H9 (cell line): ENCODE measurements at regions not wholly inside any gene's neighbourhood (a gene's known extent, or its start where the extent isn't known, plus 50 kb on each side); places are given as distances from the start of the nearest gene placed in this dataset.

Experiments used
- DNase-seq: peaks from one replicate; pipeline ENCODE4 v3.0.0-alpha.2; 2017
- H2AFZ ChIP-seq: one replicate; pipeline ENCODE4 v1.6.1; 2013; ENCODE audit warnings: mild to moderate bottlenecking, low read length, control low read depth, moderate library complexity
- H2AK5ac ChIP-seq: 2 replicates; pipeline ENCODE4 v1.6.1; 2013; ENCODE audit warnings: low read length, control low read depth, mixed read lengths; ENCODE audit not compliant: insufficient read length
- H2BK120ac ChIP-seq: one replicate; pipeline ENCODE4 v1.6.1; 2013; ENCODE audit warnings: low read depth, mild to moderate bottlenecking, low read length, control low read depth, inconsistent platforms; ENCODE audit not compliant: poor library complexity, severe bottlenecking
- H2BK12ac ChIP-seq: 2 replicates; pipeline ENCODE4 v1.6.1; 2013; ENCODE audit warnings: low read length, control low read depth, mixed read lengths, low read depth; ENCODE audit not compliant: insufficient read length
- H2BK15ac ChIP-seq: 2 replicates; pipeline ENCODE4 v1.6.1; 2013; ENCODE audit warnings: low read depth, low read length, control low read depth
- H2BK20ac ChIP-seq: one replicate; pipeline ENCODE4 v1.6.1; 2013; ENCODE audit warnings: low read depth, mild to moderate bottlenecking, low read length, control low read depth, inconsistent platforms; ENCODE audit not compliant: poor library complexity, severe bottlenecking
- H2BK5ac ChIP-seq: 2 replicates; pipeline ENCODE4 v1.6.1; 2013; ENCODE audit warnings: low read length, control low read depth, mixed read lengths; ENCODE audit not compliant: insufficient read length
- H3K14ac ChIP-seq: 2 replicates; pipeline ENCODE4 v1.6.1; 2013; ENCODE audit warnings: low read length, control low read depth; ENCODE audit not compliant: insufficient read depth
- H3K18ac ChIP-seq: 2 replicates; pipeline ENCODE4 v1.6.1; 2013; ENCODE audit warnings: low read depth, mild to moderate bottlenecking, mixed read lengths, low read length, control low read depth; ENCODE audit not compliant: insufficient read length
- H3K23ac ChIP-seq: 2 replicates; pipeline ENCODE4 v1.6.1; 2013; ENCODE audit warnings: low read length, control low read depth, mixed read lengths, low read depth; ENCODE audit not compliant: insufficient read length
- H3K23me2 ChIP-seq: 2 replicates; pipeline ENCODE4 v1.6.1; 2013; ENCODE audit warnings: low read depth, mild to moderate bottlenecking, mixed read lengths, low read length, control low read depth; ENCODE audit not compliant: insufficient read length, poor library complexity, severe bottlenecking
- H3K27ac ChIP-seq: 2 replicates; pipeline ENCODE4 v1.5.1; 2013; ENCODE audit warnings: low read length, control low read depth, mixed read lengths, low read depth; ENCODE audit not compliant: insufficient read length
- H3K27me3 ChIP-seq: 2 replicates; pipeline ENCODE4 v1.6.1; 2013; ENCODE audit warnings: low read length, control low read depth, inconsistent platforms; ENCODE audit not compliant: insufficient read depth
- H3K4ac ChIP-seq: 2 replicates; pipeline ENCODE4 v1.6.1; 2013; ENCODE audit warnings: low read depth, mild to moderate bottlenecking, control low read depth, inconsistent platforms, low read length, moderate library complexity
- H3K4me1 ChIP-seq: 2 replicates; pipeline ENCODE4 v1.6.1; 2013; ENCODE audit warnings: low read length, control low read depth, inconsistent platforms; ENCODE audit not compliant: insufficient read depth
- H3K4me2 ChIP-seq: 2 replicates; pipeline ENCODE4 v1.6.1; 2013; ENCODE audit warnings: low read length, control low read depth, mixed read lengths; ENCODE audit not compliant: insufficient read length, insufficient read depth
- H3K56ac ChIP-seq: 2 replicates; pipeline ENCODE4 v1.6.1; 2013; ENCODE audit warnings: low read depth, mild to moderate bottlenecking, mixed read lengths, low read length, control low read depth; ENCODE audit not compliant: insufficient read length
- H3K79me1 ChIP-seq: 2 replicates; pipeline ENCODE4 v1.6.1; 2013; ENCODE audit warnings: low read depth, mild to moderate bottlenecking, moderate library complexity, low read length, control low read depth, inconsistent platforms; ENCODE audit not compliant: insufficient read depth, poor library complexity, severe bottlenecking
- H3K79me2 ChIP-seq: 2 replicates; pipeline ENCODE4 v1.6.1; 2013; ENCODE audit warnings: low read length, control low read depth, inconsistent platforms; ENCODE audit not compliant: insufficient read depth
- H3K9ac ChIP-seq: 2 replicates; pipeline ENCODE4 v1.6.1; 2013; ENCODE audit warnings: low read length, control low read depth, mixed read lengths; ENCODE audit not compliant: insufficient read length; ENCODE audit errors: extremely low read depth
- H3K9me3 ChIP-seq: one replicate; pipeline ENCODE4 v1.6.1; 2013; ENCODE audit warnings: low read depth, low read length, inconsistent platforms; ENCODE audit not compliant: control insufficient read depth
- H3T11ph ChIP-seq: one replicate; pipeline ENCODE4 v1.6.1; 2013; ENCODE audit warnings: mild to moderate bottlenecking, low read length, control low read depth, inconsistent platforms
- H4K20me1 ChIP-seq: one replicate; pipeline ENCODE4 v1.6.1; 2013; ENCODE audit not compliant: control insufficient read depth, insufficient read length, insufficient read depth
- H4K5ac ChIP-seq: 2 replicates; pipeline ENCODE4 v1.6.1; 2013; ENCODE audit warnings: low read depth, mild to moderate bottlenecking, mixed read lengths, low read length, control low read depth; ENCODE audit not compliant: insufficient read length
- H4K8ac ChIP-seq: replicated peaks from 2 replicates; pipeline ENCODE4 v1.6.1; 2013; ENCODE audit warnings: low read length, control low read depth, mixed read lengths, low read depth; ENCODE audit not compliant: insufficient read length
- H4K91ac ChIP-seq: 2 replicates; pipeline ENCODE4 v1.6.1; 2013; ENCODE audit warnings: low read depth, mild to moderate bottlenecking, moderate library complexity, mixed read lengths, low read length, control low read depth; ENCODE audit not compliant: insufficient read length
- H3K27ac Mint-ChIP-seq, 3 experiments: 2 replicates in 2 of 3; 3 replicates in 1 of 3; pipeline ENCODE4 v1.8.0; 2020 to 2021; ENCODE audit warnings: mixed read lengths in 3 of 3, mild to moderate bottlenecking in 1 of 3, moderate library complexity in 1 of 3
- H3K27me3 Mint-ChIP-seq: 2 replicates; pipeline ENCODE4 v1.8.0; 2021; ENCODE audit warnings: low read depth, mild to moderate bottlenecking, moderate library complexity, mixed read lengths
- H3K36me3 Mint-ChIP-seq, 3 experiments: 2 replicates in 2 of 3; 3 replicates in 1 of 3; pipeline ENCODE4 v1.8.0; 2020 to 2021; ENCODE audit warnings: low read depth in 3 of 3, mixed read lengths in 3 of 3; ENCODE audit not compliant: insufficient read depth in 1 of 3
- H3K4me1 Mint-ChIP-seq, 2 experiments: 2 replicates each; pipeline ENCODE4 v1.8.0; 2020; ENCODE audit warnings: mixed read lengths in 2 of 2
- H3K4me3 Mint-ChIP-seq, 2 experiments: 2 replicates in 1 of 2; 3 replicates in 1 of 2; pipeline ENCODE4 v1.8.0; 2020 to 2021; ENCODE audit warnings: mild to moderate bottlenecking in 2 of 2, mixed read lengths in 2 of 2, moderate library complexity in 1 of 2
- H3K9me3 Mint-ChIP-seq, 2 experiments: 2 replicates in 1 of 2; 3 replicates in 1 of 2; pipeline ENCODE4 v1.8.0; 2020; ENCODE audit warnings: mild to moderate bottlenecking in 2 of 2, mixed read lengths in 2 of 2, moderate library complexity in 1 of 2
- CTCF ChIP-seq: fragments of 200-600 bp; sonication (generic); conservative IDR thresholded peaks from 3 replicates; pipeline ENCODE4 v1.8.0; 2021; ENCODE audit warnings: antibody characterized with exemption, mild to moderate bottlenecking
- WGBS: extraction: QIAGEN DNeasy Blood & Tissue Kit; methylation state at CpG from one replicate; pipeline ENCODE4 v1.1.7; 2013; ENCODE audit warnings: missing lambda C conversion rate, low lambda C conversion rate, mixed read lengths; ENCODE audit not compliant: insufficient read length; ENCODE audit errors: extremely low coverage; 5-methylcytosine and 5-hydroxymethylcytosine counted together

GRCh38 chr5:167271511-167271910, 1019.9 kb upstream of the WWC1 start:
- Histone ChIP-seq H2BK20ac (no peak overlapping the region), H3K4ac (no peak overlapping the region), H4K20me1 (no peaks in the 10 kb centered on the region), H3K4me2 (no peak overlapping the region), H3K4me1 (no peaks in the 10 kb centered on the region), H3T11ph (no peak overlapping the region), H3K56ac (no peak overlapping the region), H2AK5ac (no peak overlapping the region), H3K79me2 (no peaks in the 10 kb centered on the region), H3K27me3 (no peaks in the 10 kb centered on the region), H2BK12ac (no peak overlapping the region), H2BK15ac (no peak overlapping the region), H3K9ac (no peak overlapping the region), H3K18ac (no peak overlapping the region), H3K9me3 (no peaks in the 10 kb centered on the region), H4K91ac (no peak overlapping the region), H2AFZ (no peak overlapping the region), H3K79me1 (no peaks in the 10 kb centered on the region), H2BK5ac (no peak overlapping the region), H3K14ac (no peak overlapping the region), H3K23me2 (no peaks in the 10 kb centered on the region), H3K23ac (no peak overlapping the region), H4K5ac (no peak overlapping the region), H4K8ac (no peak overlapping the region), H2BK120ac (no peak overlapping the region), H3K27ac (no peak overlapping the region)
- no CpG with 5 or more reads among the region's 4 CpGs for WGBS
- no peaks in the 10 kb centered on the region for H3K36me3 Mint-ChIP-seq
- H3K4me1 Mint-ChIP-seq = peaks cover 15 to 25% of the 10 kb centered on the region in 2 experiments
- H3K27me3 Mint-ChIP-seq = no peaks in the 10 kb centered on the region
- DNase-seq = no peak
- no peaks in the 10 kb centered on the region for H3K9me3 Mint-ChIP-seq
- no peak overlapping the region for H3K27ac Mint-ChIP-seq
- H3K4me3 Mint-ChIP-seq = no peak overlapping the region
- TF ChIP-seq CTCF = no peak
